PC-9 (cell line): ENCODE measurements at regions not wholly inside any gene's neighbourhood (a gene's known extent, or its start where the extent isn't known, plus 50 kb on each side); places are given as distances from the start of the nearest gene placed in this dataset.
"Not testable (repeated sequence)": the region's sequence is repeated elsewhere in the genome, so short reads cannot be mapped to it uniquely, and the experiment has no call there.

Experiments used
- EZH2 ChIP-seq: fragments of 200-600 bp; sonication (generic); IDR thresholded peaks from 2 replicates; pipeline ENCODE4 v1.8.0; 2017; ENCODE audit warnings: antibody characterized with exemption, low read depth
- TF ChIP-seq, protein P1 (sequence below): fragments of 200-600 bp; sonication (generic); conservative IDR thresholded peaks from 2 replicates; pipeline ENCODE4 v1.6.1; 2017; ENCODE audit warnings: mixed run types, antibody characterized with exemption, mild to moderate bottlenecking, moderate library complexity

GRCh38 chr21:27928534-27929115 is 961.7 kb upstream of the ADAMTS5 start:
- TF ChIP-seq EZH2 = not testable (repeated sequence)
- TF ChIP-seq, protein P1, sequence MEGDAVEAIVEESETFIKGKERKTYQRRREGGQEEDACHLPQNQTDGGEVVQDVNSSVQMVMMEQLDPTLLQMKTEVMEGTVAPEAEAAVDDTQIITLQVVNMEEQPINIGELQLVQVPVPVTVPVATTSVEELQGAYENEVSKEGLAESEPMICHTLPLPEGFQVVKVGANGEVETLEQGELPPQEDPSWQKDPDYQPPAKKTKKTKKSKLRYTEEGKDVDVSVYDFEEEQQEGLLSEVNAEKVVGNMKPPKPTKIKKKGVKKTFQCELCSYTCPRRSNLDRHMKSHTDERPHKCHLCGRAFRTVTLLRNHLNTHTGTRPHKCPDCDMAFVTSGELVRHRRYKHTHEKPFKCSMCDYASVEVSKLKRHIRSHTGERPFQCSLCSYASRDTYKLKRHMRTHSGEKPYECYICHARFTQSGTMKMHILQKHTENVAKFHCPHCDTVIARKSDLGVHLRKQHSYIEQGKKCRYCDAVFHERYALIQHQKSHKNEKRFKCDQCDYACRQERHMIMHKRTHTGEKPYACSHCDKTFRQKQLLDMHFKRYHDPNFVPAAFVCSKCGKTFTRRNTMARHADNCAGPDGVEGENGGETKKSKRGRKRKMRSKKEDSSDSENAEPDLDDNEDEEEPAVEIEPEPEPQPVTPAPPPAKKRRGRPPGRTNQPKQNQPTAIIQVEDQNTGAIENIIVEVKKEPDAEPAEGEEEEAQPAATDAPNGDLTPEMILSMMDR = not testable (repeated sequence)
